Pulmonary artery endothelial cell (primary cell): ENCODE measurements at regions not wholly inside any gene's neighbourhood (a gene's known extent, or its start where the extent isn't known, plus 50 kb on each side); places are given as distances from the start of the nearest gene placed in this dataset.
A peak's percentile ranks its signal among the peaks of the same experiment; 100 is the strongest.
"Not testable (repeated sequence)": the region's sequence is repeated elsewhere in the genome, so short reads cannot be mapped to it uniquely, and the experiment has no call there.

Experiments used
- DNase-seq: peaks from one replicate; pipeline ENCODE4 v3.0.0-alpha.2; 2011; ENCODE audit warnings: low read depth, low spot score

DNA sequence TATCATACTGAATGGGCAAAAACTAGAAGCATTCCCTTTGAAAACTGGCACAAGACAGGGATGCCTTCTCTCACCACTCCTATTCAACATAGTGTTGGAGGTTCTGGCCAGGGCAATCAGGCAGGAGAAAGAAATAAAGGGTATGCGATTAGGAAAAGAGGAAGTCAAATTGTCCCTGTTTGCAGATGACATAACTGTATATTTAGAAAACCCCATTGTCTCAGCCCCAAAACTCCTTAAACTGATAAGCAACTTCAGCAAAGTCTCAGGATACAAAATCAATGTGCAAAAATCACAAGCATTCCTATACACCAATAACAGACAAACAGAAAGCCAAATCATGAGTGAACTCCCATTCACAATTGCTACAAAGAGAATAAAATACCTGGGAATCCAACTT, 52.5 kb upstream of the CCDC71L start:
- not testable (repeated sequence) for DNase-seq

- not testable (repeated sequence) for DNase-seq
Observed at GRCh38 chr7:106714590-106715442, 53.9 kb upstream of the CCDC71L start.

DNA sequence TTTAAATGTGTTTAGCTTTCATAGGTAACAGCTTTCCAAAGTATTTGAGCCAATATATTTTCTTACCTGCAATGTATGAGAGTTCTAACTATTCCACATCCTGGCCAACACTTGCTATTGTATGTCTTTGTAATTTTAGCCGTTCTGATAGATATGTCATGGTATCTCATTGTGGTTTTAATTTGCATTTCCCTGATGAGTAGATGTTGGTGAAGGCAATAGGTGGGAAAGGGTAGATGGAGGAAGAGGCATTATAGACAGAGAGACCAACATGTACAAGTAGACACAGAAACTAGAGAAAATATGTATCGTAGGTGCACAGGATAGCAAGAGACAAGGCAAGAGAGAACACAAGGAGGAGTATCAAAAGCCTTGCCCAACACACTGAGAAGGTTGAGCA, 54.8 kb upstream of the CCDC71L start:
- no peak for DNase-seq

- DNase-seq = no peak
Observed at GRCh38 chr7:106717254-106717954, 56.4 kb upstream of the CCDC71L start.

DNA sequence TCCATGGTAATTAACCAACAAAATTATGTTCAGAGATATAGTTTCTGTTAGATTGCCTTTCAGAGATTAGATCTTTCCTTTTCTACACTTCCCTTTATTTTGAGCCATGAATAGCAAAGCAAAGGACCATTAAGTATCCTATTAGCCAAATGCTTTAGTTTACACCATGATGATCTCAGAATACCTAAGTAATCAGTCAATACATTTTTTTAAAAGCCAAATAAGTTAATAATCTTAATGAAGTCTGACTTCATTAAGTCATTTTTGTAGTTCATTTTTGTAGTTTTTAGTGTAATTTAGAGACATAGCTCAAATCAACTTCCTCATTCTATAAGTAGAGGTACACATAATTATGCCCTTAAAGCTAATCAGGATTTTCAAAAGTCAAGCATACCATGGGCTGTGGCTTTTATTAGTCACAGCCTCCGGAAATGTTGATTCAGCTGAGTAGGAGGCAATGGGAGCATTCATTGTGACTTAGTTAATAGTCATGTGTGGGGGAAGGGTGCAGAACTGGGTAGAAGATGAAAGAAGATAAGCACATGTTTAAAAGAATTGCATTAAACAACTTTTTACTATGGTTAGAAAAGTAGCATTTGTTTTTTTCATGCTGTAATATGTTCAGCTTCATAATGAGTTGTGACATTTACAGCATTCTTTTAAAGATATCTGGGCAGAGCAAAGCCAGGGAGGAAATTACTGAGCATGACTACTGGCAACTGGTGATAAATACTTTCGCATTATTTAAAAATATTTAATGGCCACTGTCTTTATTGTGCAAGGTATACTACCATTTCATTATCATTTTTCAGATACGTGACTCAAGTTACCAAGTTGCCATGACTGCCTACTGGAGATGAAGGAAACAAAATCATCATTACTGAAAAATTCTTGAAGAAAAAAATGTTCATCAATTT, 57.3 kb upstream of the CCDC71L start:
- DNase-seq = peak; percentile 95

GRCh38 chr7:106720641-106721040, 59.7 kb upstream of the CCDC71L start:
- DNase-seq = no peak

GRCh38 chr7:106721816-106722785, 61.1 kb upstream of the CCDC71L start:
- DNase-seq = no peak

GRCh38 chr7:106723398-106723797, 62.4 kb upstream of the CCDC71L start:
- no peak for DNase-seq

DNA sequence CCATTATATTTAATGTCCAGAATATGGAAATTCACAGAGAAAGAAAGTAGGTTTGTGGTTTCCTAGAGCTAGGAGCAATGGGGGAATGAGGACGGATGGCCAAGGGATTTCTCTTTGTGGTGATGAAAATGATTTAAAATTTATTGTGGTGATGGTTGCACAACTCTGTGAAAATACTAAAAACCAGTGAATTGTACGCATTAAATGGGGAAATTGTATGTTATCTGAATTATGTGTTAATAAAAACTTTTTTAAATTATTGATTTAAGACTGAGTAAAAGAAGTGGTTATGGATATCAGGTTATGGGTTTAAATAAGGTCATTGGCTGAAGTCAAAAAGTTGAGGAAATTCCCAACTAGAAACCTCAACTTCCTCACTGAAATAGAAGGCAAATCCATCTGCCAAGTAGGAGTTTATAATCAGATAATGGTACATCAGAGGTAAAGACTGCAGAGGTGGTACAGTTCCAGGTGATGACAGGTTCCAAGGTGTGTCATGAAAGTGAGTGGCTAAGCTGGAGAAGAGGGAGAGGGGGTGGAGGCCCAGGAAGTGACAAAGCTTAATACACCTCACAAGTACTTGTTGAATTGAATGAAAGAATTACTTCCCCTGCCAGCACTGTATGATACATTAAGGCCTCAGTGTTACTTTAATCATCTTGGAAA, 68.9 kb upstream of the CCDC71L start:
- no peak for DNase-seq

DNA sequence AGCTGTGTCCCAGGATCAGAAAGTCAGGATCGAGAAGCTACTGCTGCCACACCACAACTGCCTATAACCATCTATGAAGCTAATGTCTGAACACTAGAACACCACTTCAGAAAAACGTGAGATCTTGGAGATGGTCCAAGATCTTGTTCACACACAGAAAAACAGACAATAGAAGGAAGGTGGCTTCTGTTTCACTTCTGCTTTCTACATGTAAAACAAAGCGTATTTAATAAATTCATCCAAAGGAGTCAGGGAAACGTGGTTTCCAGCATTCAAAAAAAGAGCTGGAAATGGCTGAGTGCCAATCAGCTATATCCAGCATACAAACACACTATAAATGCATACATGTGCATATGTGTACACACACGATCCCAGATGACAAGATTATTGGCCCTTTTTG, 70.2 kb upstream of the CCDC71L start:
- DNase-seq = peak; percentile 87

- DNase-seq = no peak
Observed at GRCh38 chr7:106731646-106732444, 70.9 kb upstream of the CCDC71L start.

- DNase-seq = no peak
Observed at GRCh38 chr7:106735637-106736036, 74.7 kb upstream of the CCDC71L start.

DNA sequence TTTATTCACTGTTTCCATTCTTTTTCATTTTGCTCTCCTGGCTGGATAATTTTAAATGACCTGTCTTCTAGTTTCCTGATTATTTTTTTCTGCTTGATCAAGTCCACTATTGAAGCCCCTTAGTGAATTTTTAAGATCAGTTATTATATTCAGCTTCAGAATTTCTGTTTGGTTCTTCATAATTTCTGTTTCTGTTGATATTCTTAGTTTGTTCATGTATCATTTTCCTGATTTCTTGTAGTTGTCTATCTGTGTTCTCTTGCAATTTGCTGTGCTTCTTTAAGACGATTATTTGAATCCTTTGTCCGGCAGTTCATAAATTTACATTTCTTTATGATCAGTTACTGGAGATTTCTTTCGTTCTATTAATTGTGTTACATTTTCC, 75.2 kb upstream of the CCDC71L start:
- no peak for DNase-seq

DNA sequence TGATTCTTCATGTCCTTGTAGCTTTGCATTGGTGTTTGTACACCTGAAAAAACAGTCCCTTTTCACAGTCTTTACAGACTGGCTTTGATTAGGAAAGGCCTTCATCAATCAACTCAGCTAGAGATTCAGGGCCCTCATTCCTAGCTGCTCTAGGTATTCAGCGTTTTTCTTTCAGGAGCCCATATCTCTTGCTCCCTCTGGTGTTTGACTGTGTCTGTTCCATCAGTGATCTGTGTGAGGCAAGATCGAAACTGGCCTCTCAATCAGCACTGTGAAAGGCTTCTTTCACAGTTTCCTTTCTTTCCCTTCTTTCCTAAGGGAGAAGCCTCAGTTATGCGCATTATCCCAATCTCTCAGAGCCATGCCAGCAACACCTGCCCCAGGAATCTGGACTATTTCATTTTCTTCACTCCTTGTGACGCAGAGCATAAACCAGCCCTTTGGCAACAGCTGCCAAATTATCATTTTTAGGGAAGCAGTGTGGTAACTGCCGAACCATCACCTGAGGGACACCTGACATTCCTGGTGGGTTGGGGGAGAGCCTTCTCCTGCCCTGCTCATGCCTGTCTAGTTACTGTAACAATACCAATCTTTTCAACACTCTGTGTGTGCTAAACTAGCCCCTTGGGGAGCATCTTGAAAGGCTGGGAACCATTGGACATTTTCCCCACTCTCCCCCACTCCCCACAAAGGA, 75.7 kb upstream of the CCDC71L start:
- peak; percentile 66 for DNase-seq

- no peak for DNase-seq
Observed at GRCh38 chr7:106737202-106737562, 76.2 kb upstream of the CCDC71L start.

DNA sequence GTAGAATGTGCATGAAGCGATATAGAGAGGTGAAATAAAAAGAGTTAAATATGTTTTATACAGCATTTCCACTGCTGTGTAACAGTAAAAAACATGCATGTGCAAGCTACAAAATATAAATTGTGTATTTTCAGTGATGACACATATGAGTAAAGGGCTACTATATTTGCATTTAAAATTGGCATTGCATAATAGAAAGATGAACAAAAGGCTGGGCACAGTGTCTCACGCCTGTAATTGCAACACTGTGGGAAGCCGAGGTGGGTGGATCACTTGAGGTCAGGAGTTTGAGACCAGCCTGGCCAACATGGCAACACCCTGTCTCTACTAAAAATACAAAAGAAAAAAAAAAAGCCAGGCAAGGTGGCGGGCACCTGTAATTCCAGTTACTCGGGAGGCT, 79.8 kb upstream of the CCDC71L start:
- DNase-seq = no peak

GRCh38 chr7:106744563-106745091, 83.7 kb upstream of the CCDC71L start:
- DNase-seq = no peak

DNA sequence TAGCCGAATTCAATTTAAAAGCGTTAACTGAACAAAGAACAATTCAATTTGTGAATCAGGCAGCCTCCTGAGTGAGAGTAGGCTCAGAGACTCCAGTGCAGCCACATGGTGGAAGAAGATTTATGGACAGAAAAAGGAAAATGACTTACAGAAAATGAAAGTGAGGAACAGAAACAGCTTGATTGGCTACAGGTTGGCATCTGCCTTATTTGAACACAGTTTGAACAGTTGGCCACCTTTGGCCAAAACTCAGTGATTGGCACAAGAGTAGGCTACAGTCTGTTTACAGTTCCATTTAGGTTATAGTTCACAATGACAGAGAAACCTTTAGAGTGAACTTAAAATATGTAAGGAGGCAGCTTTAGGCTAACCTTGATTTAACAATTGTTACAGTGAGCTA, 86.3 kb upstream of the CCDC71L start:
- not testable (repeated sequence) for DNase-seq
